ENCODE measurements at regions not wholly inside any gene's neighbourhood (a gene's known extent, or its start where the extent isn't known, plus 50 kb on each side); places are given as distances from the start of the nearest gene placed in this dataset.

DNA sequence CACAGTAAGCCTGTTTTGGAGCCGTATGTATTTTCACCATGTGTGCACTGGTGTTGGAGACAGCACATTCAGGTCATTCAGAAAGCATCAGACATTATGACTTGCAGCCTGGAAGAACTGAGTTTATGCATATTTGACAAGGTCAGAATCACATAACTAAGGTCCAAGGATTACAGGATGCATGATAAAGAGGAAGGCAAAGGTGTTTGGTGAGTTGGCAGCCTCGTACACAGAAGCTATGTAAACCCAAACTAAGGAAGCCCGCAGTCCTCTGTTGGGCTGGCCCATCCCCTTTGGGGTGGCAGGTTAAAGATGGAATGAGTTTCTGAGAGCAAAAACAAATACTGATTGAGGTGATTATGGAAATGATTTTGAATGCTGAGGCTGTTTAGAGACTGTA, 218.4 kb downstream of the KTN1 start:
- FAIRE-seq (no peak), DNase-seq (ENCODE audit: insufficient read length) (no peak)
- TF ChIP-seq POLR2A (IDR thresholded peaks at IDR 0.05; ENCODE audit: low read depth, low read length) (no peak), POLR2AphosphoS5 (IDR thresholded peaks at IDR 0.05; ENCODE audit: low read depth, low read length) (no peak), TAF1 (IDR thresholded peaks at IDR 0.05; ENCODE audit: borderline replicate concordance, low read depth, low read length) (no peak)

DNA sequence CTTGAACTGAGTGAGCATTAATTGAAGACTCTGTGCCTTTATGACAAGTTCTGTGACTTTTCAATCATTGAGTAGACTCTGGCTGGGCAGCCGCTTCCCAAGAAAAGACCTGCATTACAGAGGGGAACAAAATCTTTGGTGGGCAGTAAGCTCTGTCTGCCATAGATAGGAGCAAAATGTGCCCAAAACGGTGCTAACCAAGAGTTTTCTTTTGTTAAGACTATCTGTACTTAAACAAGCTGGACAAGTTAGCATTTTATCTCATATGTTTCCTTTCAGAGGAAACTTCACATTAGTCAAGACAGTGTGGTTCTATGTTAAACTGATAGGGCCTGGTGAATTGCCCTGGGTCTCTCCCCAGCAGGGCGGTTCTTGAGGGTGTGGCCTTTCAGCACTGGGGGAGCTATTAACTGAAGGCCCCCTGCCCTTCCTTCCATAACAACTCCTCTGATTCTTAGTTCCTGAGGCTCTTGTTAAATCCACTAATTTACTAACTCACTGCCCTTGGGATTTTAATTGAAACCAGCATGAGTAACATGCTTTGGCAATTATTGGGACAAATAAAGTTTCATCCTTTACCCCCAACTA, 219.6 kb downstream of the KTN1 start:
- no peak for TF ChIP-seq TAF1 (IDR thresholded peaks at IDR 0.05; ENCODE audit: borderline replicate concordance, low read depth, low read length)
- TF ChIP-seq POLR2AphosphoS5 (IDR thresholded peaks at IDR 0.05; ENCODE audit: low read depth, low read length) = no peak
- no peak for TF ChIP-seq POLR2A (IDR thresholded peaks at IDR 0.05; ENCODE audit: low read depth, low read length)
- DNase-seq (ENCODE audit: insufficient read length) (no peak), FAIRE-seq (no peak)

DNA sequence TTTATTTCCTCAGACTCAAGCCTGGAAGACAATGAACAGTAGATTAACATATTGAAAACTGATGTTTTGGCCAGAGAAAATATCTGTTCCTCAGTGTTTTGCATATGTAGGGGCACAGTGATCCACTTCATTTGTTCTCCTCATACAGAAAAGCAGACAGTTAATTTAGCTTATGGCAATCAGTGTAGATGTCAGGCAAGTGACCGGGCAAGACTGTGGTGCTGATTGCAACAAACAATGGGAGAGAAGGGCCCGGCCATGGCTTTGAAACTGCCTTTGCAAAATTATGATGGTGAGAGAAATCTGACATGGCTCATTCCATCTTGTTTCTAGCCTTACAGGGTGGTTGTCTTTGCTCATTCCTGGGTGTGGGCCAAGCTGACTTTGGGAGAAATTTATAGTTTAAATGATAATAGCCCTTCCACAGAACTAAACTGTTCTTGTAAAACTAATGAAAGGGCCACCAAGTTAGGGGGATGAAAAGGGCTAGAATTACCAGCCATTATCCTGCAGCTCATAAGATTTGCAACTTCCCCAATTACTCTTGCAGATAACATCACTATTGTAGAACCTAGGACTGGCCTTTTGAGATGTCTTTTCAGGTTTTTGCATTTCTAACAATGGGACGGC, 220.3 kb downstream of the KTN1 start:
- FAIRE-seq (no peak), DNase-seq (ENCODE audit: insufficient read length) (no peak)
- TF ChIP-seq TAF1 (IDR thresholded peaks at IDR 0.05; ENCODE audit: borderline replicate concordance, low read depth, low read length) (no peak), POLR2AphosphoS5 (IDR thresholded peaks at IDR 0.05; ENCODE audit: low read depth, low read length) (no peak), POLR2A (IDR thresholded peaks at IDR 0.05; ENCODE audit: low read depth, low read length) (no peak)

DNA sequence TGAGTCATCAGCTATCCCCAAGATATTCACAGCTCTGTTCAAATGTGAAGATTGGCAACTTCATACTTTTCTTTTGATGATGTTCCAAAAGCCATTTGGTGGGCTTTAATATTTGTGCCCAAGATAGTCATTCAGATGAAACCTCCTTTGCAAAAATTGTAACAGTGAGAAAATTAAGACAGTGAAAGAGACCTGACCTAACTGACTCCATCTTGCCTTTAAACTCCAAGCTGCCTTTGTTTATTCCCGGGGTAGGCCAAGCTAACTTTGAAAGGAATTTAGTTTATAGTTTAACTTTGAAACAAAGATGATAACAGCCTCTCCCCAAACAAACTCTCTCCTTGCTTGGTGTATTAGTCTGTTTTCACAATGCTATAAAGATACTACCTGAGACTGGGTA, 221.1 kb downstream of the KTN1 start:
- FAIRE-seq (no peak), DNase-seq (ENCODE audit: insufficient read length) (no peak)
- no peak for TF ChIP-seq POLR2AphosphoS5 (IDR thresholded peaks at IDR 0.05; ENCODE audit: low read depth, low read length)
- no peak for TF ChIP-seq POLR2A (IDR thresholded peaks at IDR 0.05; ENCODE audit: low read depth, low read length)
- no peak for TF ChIP-seq TAF1 (IDR thresholded peaks at IDR 0.05; ENCODE audit: borderline replicate concordance, low read depth, low read length)

DNA sequence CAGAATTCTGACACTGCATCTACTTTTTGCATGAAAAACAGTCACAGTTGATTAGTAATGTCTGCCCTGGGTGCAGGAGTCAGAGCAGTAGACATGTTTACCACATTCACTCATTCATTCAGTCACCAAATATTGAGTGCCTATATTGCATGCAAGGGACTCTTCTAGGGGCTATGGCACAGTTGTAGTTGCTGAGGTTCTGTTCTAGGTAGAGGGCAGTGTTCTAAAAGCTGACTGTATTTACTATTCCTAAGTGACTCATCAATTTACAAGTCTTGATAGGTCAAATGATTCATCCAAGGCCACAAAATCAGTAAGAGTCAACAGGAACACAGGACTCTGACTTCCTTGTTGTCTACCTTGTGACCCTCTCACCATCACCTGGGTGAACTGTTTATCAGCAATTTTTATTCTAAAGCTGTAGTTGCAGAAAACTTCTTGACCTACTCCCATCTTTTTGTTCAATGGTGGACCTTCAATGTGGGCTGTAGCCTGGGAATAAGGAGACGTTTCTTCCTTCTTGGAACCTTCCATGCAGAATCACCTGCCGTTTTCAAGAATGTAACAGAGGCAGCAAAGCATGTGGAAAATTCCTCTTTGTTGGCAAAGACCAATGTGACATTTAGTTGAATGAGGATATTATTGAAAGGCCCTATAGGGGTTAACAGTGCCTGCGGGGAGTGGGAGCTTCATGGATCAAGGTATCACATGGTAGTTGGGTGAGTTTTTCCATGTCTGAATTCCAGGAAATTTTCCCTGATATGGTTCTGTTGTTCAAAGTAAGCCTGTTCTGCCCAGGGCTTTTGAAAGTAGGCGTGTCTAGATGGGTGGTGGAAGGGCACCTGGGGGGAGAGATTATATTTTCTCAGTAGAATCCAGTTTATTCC, 223.2 kb downstream of the KTN1 start:
- TF ChIP-seq TAF1 (IDR thresholded peaks at IDR 0.05; ENCODE audit: borderline replicate concordance, low read depth, low read length) = no peak
- TF ChIP-seq POLR2AphosphoS5 (IDR thresholded peaks at IDR 0.05; ENCODE audit: low read depth, low read length) = no peak
- no peak for TF ChIP-seq POLR2A (IDR thresholded peaks at IDR 0.05; ENCODE audit: low read depth, low read length)
- no peak for DNase-seq (ENCODE audit: insufficient read length)
- FAIRE-seq = no peak

DNA sequence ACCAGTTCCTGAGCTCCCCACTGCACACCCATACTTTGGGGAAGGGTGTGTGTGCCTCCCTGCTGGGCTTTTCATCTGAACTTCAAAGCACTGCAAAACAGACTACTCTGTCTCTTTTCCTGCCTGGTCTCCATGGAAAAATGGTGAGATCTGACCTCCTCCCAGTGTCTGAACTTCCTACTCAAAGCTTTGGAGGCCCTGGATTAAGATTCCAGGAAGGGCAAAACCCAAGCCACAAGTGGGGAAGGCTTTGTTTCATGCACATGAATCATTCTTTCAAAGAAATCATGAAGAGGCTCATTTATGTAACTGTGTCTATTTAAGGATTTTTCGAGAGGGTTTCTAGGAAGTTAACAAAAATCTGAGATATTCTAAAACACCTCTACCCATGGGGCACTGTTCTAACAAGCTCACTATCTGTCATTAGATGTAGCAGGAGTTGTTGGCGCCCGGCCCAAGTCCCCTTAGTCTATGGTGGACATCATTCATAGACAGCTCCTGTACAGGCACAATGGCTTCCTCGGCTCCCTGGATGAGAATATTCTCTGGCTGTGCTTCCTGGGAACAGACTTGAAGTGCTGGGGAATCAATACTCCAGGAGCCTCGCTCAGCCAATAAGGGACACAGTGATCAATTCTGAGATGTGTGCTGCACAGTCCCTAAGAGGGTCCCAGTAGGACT, 224.0 kb downstream of the KTN1 start:
- no peak for DNase-seq (ENCODE audit: insufficient read length)
- no peak for TF ChIP-seq TAF1 (IDR thresholded peaks at IDR 0.05; ENCODE audit: borderline replicate concordance, low read depth, low read length)
- no peak for TF ChIP-seq POLR2AphosphoS5 (IDR thresholded peaks at IDR 0.05; ENCODE audit: low read depth, low read length)
- no peak for FAIRE-seq

DNA sequence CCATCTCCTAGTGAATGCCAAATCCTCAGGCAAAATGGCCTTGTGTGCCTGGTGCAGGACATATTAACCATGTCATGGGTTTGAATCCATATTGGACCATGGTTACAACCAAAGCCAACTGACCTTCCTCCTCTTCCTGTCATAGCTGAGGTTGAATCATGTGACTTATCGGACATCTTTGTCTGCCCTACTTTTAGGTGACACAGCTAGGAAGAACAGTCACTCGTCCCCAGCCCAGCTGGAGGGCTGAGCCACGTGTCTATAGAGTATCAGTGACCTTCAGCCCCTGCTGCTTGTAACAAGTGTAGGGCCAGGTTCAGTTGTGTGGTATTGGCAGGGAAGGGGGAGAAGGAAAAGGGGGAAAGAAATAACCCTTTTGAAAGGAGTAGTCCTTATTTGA, 225.2 kb downstream of the KTN1 start:
- TF ChIP-seq POLR2A (IDR thresholded peaks at IDR 0.05; ENCODE audit: low read depth, low read length) = no peak
- no peak for TF ChIP-seq POLR2AphosphoS5 (IDR thresholded peaks at IDR 0.05; ENCODE audit: low read depth, low read length)
- TF ChIP-seq TAF1 (IDR thresholded peaks at IDR 0.05; ENCODE audit: borderline replicate concordance, low read depth, low read length) = no peak
- FAIRE-seq = no peak

DNA sequence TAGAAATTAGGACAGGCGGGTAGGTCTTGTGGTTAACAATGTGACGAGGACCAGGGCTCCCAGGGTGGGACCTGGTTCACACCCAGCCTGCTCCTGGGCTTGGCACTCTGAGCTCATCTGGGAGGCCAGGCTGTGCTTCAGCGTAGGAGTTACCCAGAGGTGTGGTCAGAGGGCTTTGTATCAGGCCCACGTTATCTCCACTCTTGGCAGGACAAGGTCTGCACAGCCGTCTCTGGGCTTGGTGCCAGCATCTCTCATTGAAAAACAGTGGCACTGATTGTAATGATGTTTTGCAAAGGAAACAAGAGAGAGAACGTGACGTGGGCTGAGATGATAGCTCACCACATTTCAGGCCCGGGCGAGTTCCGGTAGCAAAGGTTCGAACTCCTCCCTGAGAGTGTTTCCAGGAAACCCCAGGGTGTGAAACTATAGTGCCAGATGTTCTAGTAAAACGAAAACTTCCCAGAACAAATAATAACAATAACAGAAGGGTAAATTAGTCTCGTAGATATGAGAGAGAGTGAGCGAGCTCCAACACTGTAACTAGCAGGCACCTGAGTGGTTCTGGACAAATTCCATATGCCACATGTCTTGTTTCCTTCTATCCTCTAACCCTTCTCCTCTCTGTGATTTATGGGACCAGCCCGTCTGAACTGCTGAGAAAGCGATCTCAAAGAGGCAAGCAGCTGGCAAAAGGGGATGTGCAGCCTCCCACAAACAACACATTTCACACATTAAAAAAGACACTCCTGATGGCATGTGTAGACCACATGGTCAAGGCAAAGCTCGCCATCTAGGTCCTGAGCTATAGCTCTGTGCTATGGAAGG, 227.3 kb downstream of the KTN1 start:
- TF ChIP-seq TAF1 (IDR thresholded peaks at IDR 0.05; ENCODE audit: borderline replicate concordance, low read depth, low read length) = no peak
- TF ChIP-seq POLR2AphosphoS5 (IDR thresholded peaks at IDR 0.05; ENCODE audit: low read depth, low read length) = no peak
- TF ChIP-seq POLR2A (IDR thresholded peaks at IDR 0.05; ENCODE audit: low read depth, low read length) = no peak
- FAIRE-seq = no peak
- no peak for DNase-seq (ENCODE audit: insufficient read length)

More for the DNA sequence above, 225.2 kb downstream of the KTN1 start:
- no peak for DNase-seq (ENCODE audit: insufficient read length)

DNA sequence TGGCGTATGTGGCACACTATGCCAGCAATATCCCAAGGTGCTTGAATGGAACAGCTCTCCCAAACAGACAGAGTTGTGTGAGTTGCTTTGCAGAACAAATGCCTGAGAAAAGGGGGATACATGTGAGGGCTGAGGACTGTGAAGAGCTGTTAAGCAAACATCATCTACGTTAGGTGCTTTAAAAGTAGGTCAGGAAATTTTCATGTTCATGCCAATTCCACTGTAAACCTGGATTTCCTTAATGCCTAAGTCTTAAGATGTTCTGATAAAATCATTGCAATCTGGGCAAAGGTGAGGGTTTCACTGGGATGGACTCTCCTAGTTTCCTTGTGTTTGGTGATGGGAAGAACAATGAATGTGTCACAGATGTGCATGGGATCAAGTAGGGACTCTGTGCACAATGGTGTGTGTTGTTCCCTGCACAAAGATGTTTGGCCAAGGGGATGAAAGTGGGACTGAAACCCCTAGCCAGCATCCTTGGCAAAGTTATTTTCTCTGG, 227.9 kb downstream of the KTN1 start:
- DNase-seq (ENCODE audit: insufficient read length) (no peak), FAIRE-seq (no peak)
- TF ChIP-seq TAF1 (IDR thresholded peaks at IDR 0.05; ENCODE audit: borderline replicate concordance, low read depth, low read length) (no peak), POLR2A (IDR thresholded peaks at IDR 0.05; ENCODE audit: low read depth, low read length) (no peak), POLR2AphosphoS5 (IDR thresholded peaks at IDR 0.05; ENCODE audit: low read depth, low read length) (no peak)

DNA sequence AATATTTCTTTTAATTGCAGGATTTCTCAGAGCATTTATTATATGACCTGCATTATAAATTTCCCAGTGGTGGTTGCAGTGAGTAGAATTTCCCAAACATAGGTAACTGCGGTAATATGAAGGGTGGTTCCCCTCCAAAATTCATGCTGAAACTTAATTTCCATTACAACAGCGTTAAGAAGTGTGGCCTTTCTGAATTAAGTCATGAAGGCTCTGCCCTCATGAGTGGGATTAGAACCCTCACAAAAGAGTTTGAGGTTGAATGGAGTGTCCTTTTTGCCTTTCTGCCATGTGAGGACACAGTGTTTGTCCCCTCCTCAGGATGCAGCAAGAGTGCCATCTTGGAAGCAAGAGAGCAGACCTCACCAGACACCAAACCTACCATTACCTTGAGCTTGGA, 233.6 kb downstream of the KTN1 start:
- DNase-seq (ENCODE audit: insufficient read length) (no peak), FAIRE-seq (no peak)
- TF ChIP-seq TAF1 (IDR thresholded peaks at IDR 0.05; ENCODE audit: borderline replicate concordance, low read depth, low read length) (no peak), POLR2A (IDR thresholded peaks at IDR 0.05; ENCODE audit: low read depth, low read length) (no peak), POLR2AphosphoS5 (IDR thresholded peaks at IDR 0.05; ENCODE audit: low read depth, low read length) (no peak)
